Lower leg skin (tissue), 3 donors: ENCODE measurements at regions not wholly inside any gene's neighbourhood (a gene's known extent, or its start where the extent isn't known, plus 50 kb on each side); places are given as distances from the start of the nearest gene placed in this dataset.

Source experiments
- CTCF ChIP-seq, 3 donors: fragments of 450-650 bp; IDR thresholded peaks; one replicate each; pipeline ENCODE4 v1.5.1; 2016; ENCODE audit warnings: antibody characterized with exemption in 3 of 3, mild to moderate bottlenecking in 3 of 3, moderate library complexity in 2 of 3
- POLR2A ChIP-seq, 2 donors: fragments of 450-650 bp; IDR thresholded peaks; one replicate each; pipeline ENCODE4 v1.6.1; 2016 to 2017; ENCODE audit warnings: antibody characterized with exemption in 2 of 2, mild to moderate bottlenecking in 1 of 2, moderate library complexity in 1 of 2

- no peak for TF ChIP-seq CTCF (IDR thresholded peaks at IDR 0.05)
- no peak for TF ChIP-seq POLR2A (IDR thresholded peaks at IDR 0.05)
These were observed 153.8 kb upstream of the TACR1 start for GRCh38 chr2:75353131-75353530.
